ENCODE measurements at regions not wholly inside any gene's neighbourhood (a gene's known extent, or its start where the extent isn't known, plus 50 kb on each side); places are given as distances from the start of the nearest gene placed in this dataset.
"Not testable (repeated sequence)": the region's sequence is repeated elsewhere in the genome, so short reads cannot be mapped to it uniquely, and the experiment has no call there.

- BruUV-seq (replicated peaks); H3K4me1 ChIP-seq (ENCODE audit: control insufficient read depth, insufficient read depth, low read length); SMC1A ChIA-PET (ENCODE audit: uncharacterized antibody, unreplicated experiment); DNase-seq (ENCODE audit: low read depth, low spot score); H2AFZ ChIP-seq (ENCODE audit: control insufficient read depth, low read depth, low read length); H3K36me3 ChIP-seq (ENCODE audit: control insufficient read depth in 2 of 2, insufficient read depth in 2 of 2, low read length in 1 of 2); H3K4me2 ChIP-seq (ENCODE audit: control insufficient read depth, insufficient read depth); H3K27me3 ChIP-seq (replicated peaks in 1 of 2; ENCODE audit: control insufficient read depth in 2 of 2, insufficient read depth in 2 of 2, low read length in 1 of 2); in situ Hi-C loops (cut with MboI); H3K27ac ChIP-seq (ENCODE audit: control insufficient read depth, insufficient read depth); POLR2A ChIA-PET; intact Hi-C loops (cut with micrococcal nuclease; ENCODE audit: unreplicated experiment); ATAC-seq; FAIRE-seq; CTCF ChIA-PET; H4K20me1 ChIP-seq (ENCODE audit: control insufficient read depth, insufficient read depth); H3K9ac ChIP-seq (ENCODE audit: control insufficient read depth, insufficient read depth, low read length); RAD21 ChIA-PET (ENCODE audit: unreplicated experiment); H3K9me3 ChIP-seq (replicated peaks; ENCODE audit: control insufficient read depth, insufficient read depth, low read length); H3K79me2 ChIP-seq (ENCODE audit: control insufficient read depth, insufficient read depth, low read length); H3K4me3 ChIP-seq: not testable (repeated sequence)
- 31% methylated on average over 3 of the region's 4 CpGs for WGBS (ENCODE audit: insufficient coverage, insufficient replicate concordance, low lambda C conversion rate, missing lambda C conversion rate)
These were observed 151.3 kb upstream of the LRIG1 start for GRCh38 chr3:66652100-66652499.

- no peaks in the 10 kb centered on the region for H3K4me1 ChIP-seq (ENCODE audit: control insufficient read depth, insufficient read depth, low read length)
- TF ChIP-seq ZNF687 (IDR thresholded peaks at IDR 0.05) (no peak), YBX1 (IDR thresholded peaks at IDR 0.05) (no peak), BACH1 (IDR thresholded peaks at IDR 0.05; ENCODE audit: borderline replicate concordance) (no peak), CBX3 (IDR thresholded peaks at IDR 0.05; ENCODE audit: borderline replicate concordance, low read depth) (no peak), EZH2 (IDR thresholded peaks at IDR 0.05; ENCODE audit: borderline replicate concordance, control insufficient read depth, low read depth, low read length) (no peak), HCFC1 (IDR thresholded peaks at IDR 0.05; ENCODE audit: low read length) (no peak), BCL3 (IDR thresholded peaks at IDR 0.05; ENCODE audit: borderline replicate concordance, insufficient read depth, low read depth, low read length, poor library complexity, severe bottlenecking) (no peak), JUND (IDR thresholded peaks at IDR 0.05; ENCODE audit: low read depth, low read length) (no peak), EGR1 (IDR thresholded peaks at IDR 0.05; ENCODE audit: borderline replicate concordance in 1 of 2, low read depth in 2 of 2, low read length in 2 of 2) (no peak), BHLHE40 (IDR thresholded peaks at IDR 0.05; ENCODE audit: borderline replicate concordance in 1 of 2, low read depth in 2 of 2, low read length in 1 of 2) (no peak), ZNF24 (IDR thresholded peaks at IDR 0.05) (no peak)
These were observed 154.2 kb upstream of the LRIG1 start for GRCh38 chr3:66655044-66655443.

More at GRCh38 chr3:66655044-66655443, 154.2 kb upstream of the LRIG1 start:
- 0% methylated on average over 3 of the region's 3 CpGs for WGBS (ENCODE audit: insufficient coverage, insufficient replicate concordance, low lambda C conversion rate, missing lambda C conversion rate)
- ATAC-seq: no peak
- intact Hi-C loops (cut with micrococcal nuclease; ENCODE audit: unreplicated experiment): no loop called here
- Histone ChIP-seq H3K9me3 (replicated peaks; ENCODE audit: control insufficient read depth, insufficient read depth, low read length) (no peaks in the 10 kb centered on the region), H2AFZ (ENCODE audit: control insufficient read depth, low read depth, low read length) (no peak overlapping the region), H3K4me3 (no peak overlapping the region), H4K20me1 (ENCODE audit: control insufficient read depth, insufficient read depth) (no peaks in the 10 kb centered on the region), H3K79me2 (ENCODE audit: control insufficient read depth, insufficient read depth, low read length) (no peaks in the 10 kb centered on the region), H3K9ac (ENCODE audit: control insufficient read depth, insufficient read depth, low read length) (no peak overlapping the region), H3K36me3 (ENCODE audit: control insufficient read depth in 2 of 2, insufficient read depth in 2 of 2, low read length in 1 of 2) (no peaks in the 10 kb centered on the region), H3K4me2 (ENCODE audit: control insufficient read depth, insufficient read depth) (no peak overlapping the region), H3K27ac (ENCODE audit: control insufficient read depth, insufficient read depth) (no peak overlapping the region), H3K27me3 (replicated peaks in 1 of 2; ENCODE audit: control insufficient read depth in 2 of 2, insufficient read depth in 2 of 2, low read length in 1 of 2) (no peaks in the 10 kb centered on the region)
- RAD21 ChIA-PET (ENCODE audit: unreplicated experiment): interaction anchor here (1.2 kb wide), 1 partner anchor 401 kb away, joined by 3 read pairs; no protein-coding TSS in a partner anchor
- BruUV-seq (replicated peaks): no TSS peak
- in situ Hi-C loops (cut with MboI): no loop called here
- no peak for FAIRE-seq
- no peak for DNase-seq (ENCODE audit: low read depth, low spot score)
- POLR2A ChIA-PET: no interaction called here
- SMC1A ChIA-PET (ENCODE audit: uncharacterized antibody, unreplicated experiment): interaction anchor here (1.3 kb wide), 1 partner anchor 215 kb away, joined by 3 read pairs; no protein-coding TSS in a partner anchor
- CTCF ChIA-PET: interaction anchor here (1.3 kb wide), 1 partner anchor 370 kb away, joined by 3 read pairs; no protein-coding TSS in a partner anchor

Data from GM12878 (cell line).